K562 (cell line): ENCODE measurements at regions not wholly inside any gene's neighbourhood (a gene's known extent, or its start where the extent isn't known, plus 50 kb on each side); places are given as distances from the start of the nearest gene placed in this dataset.
A peak's percentile ranks its signal among the peaks of the same experiment; 100 is the strongest.

Experiments used
- ATAC-seq: fragments of 200-7000 bp; cut with Tn5 transposase; 3 replicates; pipeline ENCODE4 v1.9.1; 2020; ENCODE audit warnings: moderate library complexity
- BruUV-seq: library from RNA; stranded (reverse); fragments of 400-500 nt; replicated peaks from 2 replicates; lab custom pipeline; 2021; lab: Mats Ljungman, UMichigan
- CTCF ChIA-PET: fragments of 300-600 bp; formaldehyde crosslinking; extraction: SDS; loops from one replicate; lab custom pipeline; 2021; ENCODE audit warnings: low intra/inter-chr PET ratio; lab: Yijun Ruan, JAX
- POLR2A ChIA-PET: fragments of 300-600, 350-650 bp; sonication (Branson Sonifier 250); formaldehyde crosslinking; extraction: SDS; loops from one replicate; lab custom pipeline; 2021; ENCODE audit warnings: antibody characterized with exemption, inconsistent platforms; lab: Yijun Ruan, JAX
- DNase-seq, 4 experiments: peaks; one replicate each; pipeline versions ENCODE4 v3.0.0 to v3.0.0-alpha.2; 2011 to 2018; ENCODE audit warnings: low spot score in 3 of 4, mixed read lengths in 3 of 4; ENCODE audit errors: extremely low read depth in 1 of 4
- FAIRE-seq: peaks from 2 replicates; lab custom pipeline; 2011; peaks lifted over from hg19 to GRCh38; lab: Jason Lieb, UNC
- H2AFZ ChIP-seq: 2 replicates; pipeline ENCODE4 v1.6.0; 2011; ENCODE audit warnings: low read depth, low read length, control low read depth, inconsistent platforms
- H3K27ac ChIP-seq: fragments of 200-600 bp; 3 replicates; pipeline ENCODE4 v1.8.0; 2011; ENCODE audit warnings: low read depth, mild to moderate bottlenecking, control low read depth, inconsistent platforms, low read length, moderate library complexity, mixed read lengths; ENCODE audit errors: extremely low read depth
- H3K27me3 ChIP-seq, 2 experiments: fragments of 300-600 bp in 1 of 2; 2 replicates in 1 of 2; 3 replicates in 1 of 2; pipeline versions ENCODE4 v1.6.0 to v1.8.0; 2011; ENCODE audit warnings: inconsistent platforms in 2 of 2, low read length in 2 of 2, mild to moderate bottlenecking in 1 of 2, mixed read lengths in 1 of 2, moderate library complexity in 1 of 2; ENCODE audit not compliant: control insufficient read depth in 2 of 2, insufficient read depth in 2 of 2
- H3K36me3 ChIP-seq: fragments of 300-600 bp; 3 replicates; pipeline ENCODE4 v1.8.0; 2011; ENCODE audit warnings: mild to moderate bottlenecking, low read length, inconsistent platforms; ENCODE audit not compliant: control insufficient read depth, insufficient read depth
- H3K4me1 ChIP-seq, 2 experiments: fragments of 200-600 bp in 1 of 2; replicated peaks in 1 of 2; 2 replicates in 1 of 2; 3 replicates in 1 of 2; pipeline versions ENCODE4 v1.5.1 to v1.8.0; 2011; ENCODE audit warnings: inconsistent platforms in 2 of 2, low read length in 2 of 2, mild to moderate bottlenecking in 1 of 2, mixed read lengths in 1 of 2, moderate library complexity in 1 of 2; ENCODE audit not compliant: control insufficient read depth in 2 of 2, insufficient read depth in 2 of 2
- H3K4me2 ChIP-seq: 2 replicates; pipeline ENCODE4 v1.6.1; 2011; ENCODE audit warnings: low read length, control low read depth, inconsistent platforms, mixed read lengths; ENCODE audit not compliant: insufficient read depth
- H3K4me3 ChIP-seq: fragments of 200-600 bp; sonication (generic), shearing (Covaris generic); 2 replicates; pipeline ENCODE4 v1.5.1; 2016; ENCODE audit warnings: control low read depth, inconsistent platforms
- H3K79me2 ChIP-seq: fragments of 200-600 bp; 3 replicates; pipeline ENCODE4 v1.8.0; 2011; ENCODE audit warnings: low read length, inconsistent platforms; ENCODE audit not compliant: control insufficient read depth, insufficient read depth
- H3K9ac ChIP-seq, 2 experiments: 2 replicates each; pipeline versions ENCODE4 v1.6.0 to v1.6.1; 2011; ENCODE audit warnings: low read depth in 2 of 2, low read length in 2 of 2, control low read depth in 1 of 2, inconsistent platforms in 1 of 2, mild to moderate bottlenecking in 1 of 2, mixed read lengths in 1 of 2; ENCODE audit not compliant: insufficient read depth in 1 of 2
- H3K9me1 ChIP-seq: one replicate; pipeline ENCODE4 v1.6.0; 2011; ENCODE audit warnings: inconsistent platforms, mild to moderate bottlenecking, low read length, moderate library complexity; ENCODE audit not compliant: control insufficient read depth, insufficient read depth
- H3K9me3 ChIP-seq: replicated peaks from 2 replicates; pipeline ENCODE4 v1.5.1; 2011; ENCODE audit warnings: low read depth, low read length, inconsistent platforms; ENCODE audit not compliant: control insufficient read depth, insufficient read depth
- H4K20me1 ChIP-seq: replicated peaks from 2 replicates; pipeline ENCODE4 v1.6.1; 2011; ENCODE audit warnings: low read length, inconsistent platforms, mixed read lengths; ENCODE audit not compliant: control insufficient read depth, insufficient read depth
- GMEB1 ChIP-seq: fragments of 250-450 bp; sonication (Bioruptor Pico); IDR thresholded peaks from 2 replicates; pipeline ENCODE4 v1.4.0; 2020; ENCODE audit warnings: mild to moderate bottlenecking
- ILK ChIP-seq: fragments of 450-650 bp; IDR thresholded peaks from 2 replicates; pipeline ENCODE4 v1.6.1; 2016; ENCODE audit warnings: missing genetic modification characterization, low read depth, mild to moderate bottlenecking, missing compliant biosample characterization, moderate library complexity, borderline replicate concordance
- NFRKB ChIP-seq: fragments of 450-650 bp; IDR thresholded peaks from 2 replicates; pipeline ENCODE4 v1.6.1; 2016; ENCODE audit warnings: low read depth
- PPARD ChIP-seq: fragments of 250-450 bp; sonication (Bioruptor Pico); IDR thresholded peaks from 2 replicates; pipeline ENCODE4 v1.8.0; 2022; ENCODE audit warnings: inconsistent platforms, mild to moderate bottlenecking, moderate library complexity
- SMAD4 ChIP-seq: fragments of 250-450 bp; sonication (Bioruptor Pico); conservative IDR thresholded peaks from 2 replicates; pipeline ENCODE4 v1.8.0; 2021; ENCODE audit warnings: inconsistent platforms, mild to moderate bottlenecking, moderate library complexity
- TCF15 ChIP-seq: fragments of 250-450 bp; sonication (Bioruptor Pico); IDR thresholded peaks from 2 replicates; pipeline ENCODE4 v1.8.0; 2022; ENCODE audit warnings: moderate library complexity, mild to moderate bottlenecking, inconsistent platforms
- ZNF717 ChIP-seq: fragments of 250-450 bp; sonication (Bioruptor Pico); IDR thresholded peaks from 2 replicates; pipeline ENCODE4 v1.5.0; 2021
- WGBS: fragments of 100-300 bp; shearing (Covaris generic); methylation state at CpG from one replicate; pipeline ENCODE4 v1.1.6; 2016; ENCODE audit warnings: low coverage, mixed read lengths; ENCODE audit not compliant: insufficient coverage; ENCODE audit errors: missing lambda C conversion rate; 5-methylcytosine and 5-hydroxymethylcytosine counted together
- in situ Hi-C: fragments of 300-500 bp; cut with MboI; formaldehyde crosslinking; loops from 4 replicates; pipeline ENCODE4 v1.15.0; 2018; ENCODE audit warnings: inconsistent platforms, mixed read lengths
- intact Hi-C: fragments of 100-400 bp; cut with micrococcal nuclease; formaldehyde crosslinking; loops from 2 replicates; pipeline ENCODE4 v1.14.2; 2022

DNA sequence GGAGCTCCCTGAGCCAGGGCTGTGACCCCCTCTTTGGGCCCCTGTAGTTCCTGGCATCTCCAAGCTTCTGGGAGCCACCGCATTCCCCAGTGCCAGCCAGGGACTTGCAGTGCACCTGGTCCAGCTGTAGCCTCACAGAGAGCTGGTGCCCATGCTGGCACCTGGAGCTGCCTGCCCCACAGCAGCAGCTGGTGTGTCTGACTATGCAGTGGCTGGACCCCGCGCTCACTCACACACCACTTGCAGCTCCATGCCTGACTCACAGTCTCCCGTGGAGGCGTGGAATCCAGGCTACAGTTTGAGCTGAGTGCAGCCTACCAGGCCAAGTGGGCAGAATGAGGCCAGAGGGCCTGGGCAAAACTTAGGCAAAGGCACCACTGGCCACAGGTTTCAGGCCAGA is 102.2 kb upstream of the NAMPT start:
- POLR2A ChIA-PET, result interaction anchor here (1.4 kb wide), 1 partner anchor 92 kb away, joined by 3 read pairs; no protein-coding TSS in a partner anchor
- TF ChIP-seq NFRKB (no peak), TCF15 (CRISPR knock-in tag) (no peak), ILK (tag) (no peak), SMAD4 (CRISPR knock-in tag) (no peak), ZNF717 (CRISPR knock-in tag) (no peak), GMEB1 (CRISPR knock-in tag) (no peak), PPARD (CRISPR knock-in tag) (no peak)
- intact Hi-C loops (no loop called here), in situ Hi-C loops (no loop called here)
- Histone ChIP-seq H3K27me3 (no peaks in the 10 kb centered on the region), H4K20me1 (no peaks in the 10 kb centered on the region), H3K9ac (no peak overlapping the region), H3K4me1 (no peaks in the 10 kb centered on the region), H3K27ac (no peak overlapping the region), H3K9me3 (no peaks in the 10 kb centered on the region), H3K79me2 (no peaks in the 10 kb centered on the region), H3K4me3 (no peak overlapping the region), H3K4me2 (no peak overlapping the region), H2AFZ (no peak overlapping the region), H3K9me1 (no peaks in the 10 kb centered on the region), H3K36me3 (no peaks in the 10 kb centered on the region)
- DNase-seq, result no peak
- 47% methylated on average over 5 of the region's 5 CpGs for WGBS
- 0 out of 3 replicates have a peak, but pooled peaks have one; percentile 31 for ATAC-seq
- BruUV-seq, result no TSS peak
- CTCF ChIA-PET, result no interaction called here
- no peak for FAIRE-seq
